SK-N-SH treated with all-trans-retinoic acid at 6 μM for 48 hours (cell line): ENCODE measurements at regions not wholly inside any gene's neighbourhood (a gene's known extent, or its start where the extent isn't known, plus 50 kb on each side); places are given as distances from the start of the nearest gene placed in this dataset.
"Not testable (repeated sequence)": the region's sequence is repeated elsewhere in the genome, so short reads cannot be mapped to it uniquely, and the experiment has no call there.

Source experiments
- ATAC-seq: fragments of 200-7000 bp; cut with Tn5 transposase; 3 replicates; pipeline ENCODE4 v1.9.1; 2020; ENCODE audit warnings: mild to moderate bottlenecking, moderate library complexity
- BACH2 ChIP-seq: fragments of 250-450 bp; sonication (Bioruptor Pico); IDR thresholded peaks from 2 replicates; pipeline ENCODE4 v1.9.0; 2021; ENCODE audit warnings: mild to moderate bottlenecking, borderline replicate concordance
- CSDC2 ChIP-seq: fragments of 250-450 bp; sonication (Bioruptor Pico); IDR thresholded peaks from 2 replicates; pipeline ENCODE4 v1.5.0; 2020; ENCODE audit warnings: mild to moderate bottlenecking, moderate library complexity
- ESRRG ChIP-seq: fragments of 250-450 bp; sonication (Bioruptor Pico); IDR thresholded peaks from 2 replicates; pipeline ENCODE4 v1.6.1; 2021; ENCODE audit warnings: mild to moderate bottlenecking
- GLIS3 ChIP-seq: fragments of 250-450 bp; sonication (Bioruptor Pico); IDR thresholded peaks from 2 replicates; pipeline ENCODE4 v1.5.0; 2020; ENCODE audit warnings: mild to moderate bottlenecking, moderate library complexity
- OSR1 ChIP-seq: fragments of 250-450 bp; sonication (Bioruptor Pico); IDR thresholded peaks from 2 replicates; pipeline ENCODE4 v1.8.0; 2022; ENCODE audit warnings: moderate library complexity, mild to moderate bottlenecking, inconsistent platforms
- PPARA ChIP-seq: fragments of 250-450 bp; sonication (Bioruptor Pico); IDR thresholded peaks from 2 replicates; pipeline ENCODE4 v1.5.0; 2020; ENCODE audit warnings: mild to moderate bottlenecking, borderline replicate concordance
- RARB ChIP-seq: fragments of 250-450 bp; sonication (Bioruptor Pico); IDR thresholded peaks from 2 replicates; pipeline ENCODE4 v1.8.0; 2021; ENCODE audit warnings: mild to moderate bottlenecking, moderate library complexity
- SNAI2 ChIP-seq: fragments of 250-450 bp; sonication (Bioruptor Pico); IDR thresholded peaks from 2 replicates; pipeline ENCODE4 v1.5.0; 2020; ENCODE audit warnings: mild to moderate bottlenecking, moderate library complexity
- TCF4 ChIP-seq: fragments of 250-450 bp; sonication (Bioruptor Pico); IDR thresholded peaks from 2 replicates; pipeline ENCODE4 v1.8.0; 2021; ENCODE audit warnings: mild to moderate bottlenecking, moderate library complexity, borderline replicate concordance
- TOX ChIP-seq: fragments of 250-450 bp; sonication (Bioruptor Pico); IDR thresholded peaks from 2 replicates; pipeline ENCODE4 v1.8.0; 2021; ENCODE audit warnings: mild to moderate bottlenecking, moderate library complexity, borderline replicate concordance
- ZFP3 ChIP-seq: fragments of 250-450 bp; sonication (Bioruptor Pico); IDR thresholded peaks from 2 replicates; pipeline ENCODE4 v1.5.0; 2020; ENCODE audit warnings: mild to moderate bottlenecking, moderate library complexity
- ZFP30 ChIP-seq: fragments of 450-650 bp; formaldehyde crosslinking; IDR thresholded peaks from 2 replicates; pipeline ENCODE4 v1.5.0; 2022; ENCODE audit warnings: mild to moderate bottlenecking, moderate library complexity
- ZNF565 ChIP-seq: fragments of 450-650 bp; formaldehyde crosslinking; conservative IDR thresholded peaks from 2 replicates; pipeline ENCODE4 v1.5.0; 2020; ENCODE audit warnings: low read depth, mild to moderate bottlenecking, moderate library complexity
- ZNF8 ChIP-seq: fragments of 450-650 bp; formaldehyde crosslinking; IDR thresholded peaks from 2 replicates; pipeline ENCODE4 v1.5.0; 2020; ENCODE audit warnings: mild to moderate bottlenecking, moderate library complexity
- TF ChIP-seq, protein P1 (sequence below): fragments of 250-450 bp; sonication (Bioruptor Pico); IDR thresholded peaks from 2 replicates; pipeline ENCODE4 v1.5.1; 2021; ENCODE audit warnings: mild to moderate bottlenecking, moderate library complexity
- TF ChIP-seq, protein P2 (sequence below): fragments of 250-450 bp; sonication (Bioruptor Pico); IDR thresholded peaks from 2 replicates; pipeline ENCODE4 v1.5.1; 2020; ENCODE audit warnings: low read depth, mild to moderate bottlenecking, moderate library complexity
- TF ChIP-seq, protein P3 (sequence below): fragments of 250-450 bp; sonication (Bioruptor Pico); IDR thresholded peaks from 2 replicates; pipeline ENCODE4 v1.8.0; 2020; ENCODE audit warnings: mild to moderate bottlenecking, moderate library complexity, borderline replicate concordance
- TF ChIP-seq, protein P4 (sequence below): fragments of 250-450 bp; sonication (Bioruptor Pico); IDR thresholded peaks from 2 replicates; pipeline ENCODE4 v1.5.0; 2020; ENCODE audit warnings: mild to moderate bottlenecking, moderate library complexity
- TF ChIP-seq, protein P5 (sequence below): fragments of 250-450 bp; sonication (Bioruptor Pico); IDR thresholded peaks from 2 replicates; pipeline ENCODE4 v1.8.0; 2021; ENCODE audit warnings: low read depth, mild to moderate bottlenecking, moderate library complexity, borderline replicate concordance

DNA sequence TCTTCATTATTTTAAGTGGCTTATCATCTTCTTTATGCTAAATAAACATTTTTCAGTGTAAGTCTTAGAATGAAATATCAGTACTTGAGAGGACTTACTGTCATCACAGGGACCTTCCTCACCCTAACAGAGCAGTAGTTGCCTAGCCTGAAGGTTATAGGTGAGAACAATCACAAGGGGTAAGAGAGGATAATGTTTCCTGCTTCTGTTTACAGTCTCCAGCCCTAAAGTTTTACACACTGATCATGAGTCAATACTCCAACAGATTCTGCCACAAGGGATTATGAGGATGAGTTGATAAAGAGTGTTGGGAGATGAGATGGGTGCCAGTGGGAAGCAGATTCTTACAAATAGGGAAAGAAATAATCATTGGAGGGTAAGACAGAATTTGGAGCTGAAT, 265.1 kb upstream of the DAB2 start:
- TF ChIP-seq TOX (no peak), ZNF565 (CRISPR knock-in tag) (no peak), PPARA (no peak), GLIS3 (CRISPR knock-in tag) (no peak), RARB (CRISPR knock-in tag) (no peak), ZFP3 (CRISPR knock-in tag) (no peak), ESRRG (CRISPR knock-in tag) (no peak), ZFP30 (CRISPR knock-in tag) (no peak), ZNF8 (no peak), BACH2 (CRISPR knock-in tag) (no peak)
- TF ChIP-seq, protein P1, sequence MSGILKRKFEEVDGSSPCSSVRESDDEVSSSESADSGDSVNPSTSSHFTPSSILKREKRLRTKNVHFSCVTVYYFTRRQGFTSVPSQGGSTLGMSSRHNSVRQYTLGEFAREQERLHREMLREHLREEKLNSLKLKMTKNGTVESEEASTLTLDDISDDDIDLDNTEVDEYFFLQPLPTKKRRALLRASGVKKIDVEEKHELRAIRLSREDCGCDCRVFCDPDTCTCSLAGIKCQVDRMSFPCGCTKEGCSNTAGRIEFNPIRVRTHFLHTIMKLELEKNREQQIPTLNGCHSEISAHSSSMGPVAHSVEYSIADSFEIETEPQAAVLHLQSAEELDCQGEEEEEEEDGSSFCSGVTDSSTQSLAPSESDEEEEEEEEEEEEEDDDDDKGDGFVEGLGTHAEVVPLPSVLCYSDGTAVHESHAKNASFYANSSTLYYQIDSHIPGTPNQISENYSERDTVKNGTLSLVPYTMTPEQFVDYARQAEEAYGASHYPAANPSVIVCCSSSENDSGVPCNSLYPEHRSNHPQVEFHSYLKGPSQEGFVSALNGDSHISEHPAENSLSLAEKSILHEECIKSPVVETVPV, result no peak
- TF ChIP-seq, protein P2, sequence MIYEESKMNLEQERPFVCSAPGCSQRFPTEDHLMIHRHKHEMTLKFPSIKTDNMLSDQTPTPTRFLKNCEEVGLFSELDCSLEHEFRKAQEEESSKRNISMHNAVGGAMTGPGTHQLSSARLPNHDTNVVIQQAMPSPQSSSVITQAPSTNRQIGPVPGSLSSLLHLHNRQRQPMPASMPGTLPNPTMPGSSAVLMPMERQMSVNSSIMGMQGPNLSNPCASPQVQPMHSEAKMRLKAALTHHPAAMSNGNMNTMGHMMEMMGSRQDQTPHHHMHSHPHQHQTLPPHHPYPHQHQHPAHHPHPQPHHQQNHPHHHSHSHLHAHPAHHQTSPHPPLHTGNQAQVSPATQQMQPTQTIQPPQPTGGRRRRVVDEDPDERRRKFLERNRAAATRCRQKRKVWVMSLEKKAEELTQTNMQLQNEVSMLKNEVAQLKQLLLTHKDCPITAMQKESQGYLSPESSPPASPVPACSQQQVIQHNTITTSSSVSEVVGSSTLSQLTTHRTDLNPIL (CRISPR knock-in tag), result no peak
- TF ChIP-seq, protein P3, sequence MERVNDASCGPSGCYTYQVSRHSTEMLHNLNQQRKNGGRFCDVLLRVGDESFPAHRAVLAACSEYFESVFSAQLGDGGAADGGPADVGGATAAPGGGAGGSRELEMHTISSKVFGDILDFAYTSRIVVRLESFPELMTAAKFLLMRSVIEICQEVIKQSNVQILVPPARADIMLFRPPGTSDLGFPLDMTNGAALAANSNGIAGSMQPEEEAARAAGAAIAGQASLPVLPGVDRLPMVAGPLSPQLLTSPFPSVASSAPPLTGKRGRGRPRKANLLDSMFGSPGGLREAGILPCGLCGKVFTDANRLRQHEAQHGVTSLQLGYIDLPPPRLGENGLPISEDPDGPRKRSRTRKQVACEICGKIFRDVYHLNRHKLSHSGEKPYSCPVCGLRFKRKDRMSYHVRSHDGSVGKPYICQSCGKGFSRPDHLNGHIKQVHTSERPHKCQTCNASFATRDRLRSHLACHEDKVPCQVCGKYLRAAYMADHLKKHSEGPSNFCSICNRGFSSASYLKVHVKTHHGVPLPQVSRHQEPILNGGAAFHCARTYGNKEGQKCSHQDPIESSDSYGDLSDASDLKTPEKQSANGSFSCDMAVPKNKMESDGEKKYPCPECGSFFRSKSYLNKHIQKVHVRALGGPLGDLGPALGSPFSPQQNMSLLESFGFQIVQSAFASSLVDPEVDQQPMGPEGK (CRISPR knock-in tag), result no peak
- TF ChIP-seq, protein P4, sequence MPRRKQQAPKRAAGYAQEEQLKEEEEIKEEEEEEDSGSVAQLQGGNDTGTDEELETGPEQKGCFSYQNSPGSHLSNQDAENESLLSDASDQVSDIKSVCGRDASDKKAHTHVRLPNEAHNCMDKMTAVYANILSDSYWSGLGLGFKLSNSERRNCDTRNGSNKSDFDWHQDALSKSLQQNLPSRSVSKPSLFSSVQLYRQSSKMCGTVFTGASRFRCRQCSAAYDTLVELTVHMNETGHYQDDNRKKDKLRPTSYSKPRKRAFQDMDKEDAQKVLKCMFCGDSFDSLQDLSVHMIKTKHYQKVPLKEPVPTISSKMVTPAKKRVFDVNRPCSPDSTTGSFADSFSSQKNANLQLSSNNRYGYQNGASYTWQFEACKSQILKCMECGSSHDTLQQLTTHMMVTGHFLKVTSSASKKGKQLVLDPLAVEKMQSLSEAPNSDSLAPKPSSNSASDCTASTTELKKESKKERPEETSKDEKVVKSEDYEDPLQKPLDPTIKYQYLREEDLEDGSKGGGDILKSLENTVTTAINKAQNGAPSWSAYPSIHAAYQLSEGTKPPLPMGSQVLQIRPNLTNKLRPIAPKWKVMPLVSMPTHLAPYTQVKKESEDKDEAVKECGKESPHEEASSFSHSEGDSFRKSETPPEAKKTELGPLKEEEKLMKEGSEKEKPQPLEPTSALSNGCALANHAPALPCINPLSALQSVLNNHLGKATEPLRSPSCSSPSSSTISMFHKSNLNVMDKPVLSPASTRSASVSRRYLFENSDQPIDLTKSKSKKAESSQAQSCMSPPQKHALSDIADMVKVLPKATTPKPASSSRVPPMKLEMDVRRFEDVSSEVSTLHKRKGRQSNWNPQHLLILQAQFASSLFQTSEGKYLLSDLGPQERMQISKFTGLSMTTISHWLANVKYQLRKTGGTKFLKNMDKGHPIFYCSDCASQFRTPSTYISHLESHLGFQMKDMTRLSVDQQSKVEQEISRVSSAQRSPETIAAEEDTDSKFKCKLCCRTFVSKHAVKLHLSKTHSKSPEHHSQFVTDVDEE, result no peak
- ATAC-seq, result no peak

DNA sequence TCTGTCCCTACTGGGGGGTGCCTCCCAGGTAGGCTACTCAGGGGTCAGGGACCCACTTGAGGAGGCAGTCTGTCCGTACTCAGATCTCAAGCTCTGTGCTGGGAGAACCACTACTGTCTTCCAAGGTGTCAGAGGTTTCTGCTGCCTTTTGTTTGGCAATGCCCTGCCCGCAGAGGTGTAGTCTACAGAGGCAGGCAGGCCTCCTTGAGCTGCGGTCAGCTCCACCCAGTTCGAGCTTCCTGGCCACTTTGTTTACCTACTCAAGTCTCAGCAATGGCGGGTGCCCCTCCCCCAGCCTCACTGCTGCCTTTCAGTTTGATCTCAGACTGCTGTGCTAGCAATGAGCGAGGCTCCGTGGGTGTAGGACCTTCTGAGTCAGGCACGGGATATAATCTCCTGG, 263.1 kb upstream of the DAB2 start:
- ATAC-seq, result not testable (repeated sequence)

DNA sequence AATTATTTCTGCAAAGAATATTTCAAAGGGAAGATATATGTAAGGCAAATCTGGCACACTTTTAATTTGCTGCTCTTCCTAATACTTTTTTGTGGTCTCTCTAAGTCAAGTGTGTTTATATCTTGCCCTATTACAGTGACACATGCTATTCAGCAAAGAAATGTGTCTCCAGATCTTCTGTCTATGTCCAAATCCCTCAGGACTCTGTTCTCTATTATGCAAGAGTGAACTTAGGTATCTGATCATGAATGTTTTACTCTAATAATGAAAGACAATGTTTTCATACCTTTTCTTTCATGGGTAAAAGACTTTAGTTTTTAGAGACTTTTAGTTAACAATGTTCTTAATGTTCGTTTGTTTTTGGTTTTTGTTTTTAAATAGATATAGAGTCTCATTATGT, 255.4 kb upstream of the DAB2 start:
- no peak for ATAC-seq
- TF ChIP-seq ESRRG (CRISPR knock-in tag) (no peak), ZNF565 (CRISPR knock-in tag) (no peak), RARB (CRISPR knock-in tag) (no peak), TCF4 (CRISPR knock-in tag) (no peak), SNAI2 (CRISPR knock-in tag) (no peak), ZFP3 (CRISPR knock-in tag) (no peak), OSR1 (CRISPR knock-in tag) (no peak), CSDC2 (no peak), GLIS3 (CRISPR knock-in tag) (no peak), ZNF8 (no peak)
- TF ChIP-seq, protein P1, result no peak
- TF ChIP-seq, protein P5, sequence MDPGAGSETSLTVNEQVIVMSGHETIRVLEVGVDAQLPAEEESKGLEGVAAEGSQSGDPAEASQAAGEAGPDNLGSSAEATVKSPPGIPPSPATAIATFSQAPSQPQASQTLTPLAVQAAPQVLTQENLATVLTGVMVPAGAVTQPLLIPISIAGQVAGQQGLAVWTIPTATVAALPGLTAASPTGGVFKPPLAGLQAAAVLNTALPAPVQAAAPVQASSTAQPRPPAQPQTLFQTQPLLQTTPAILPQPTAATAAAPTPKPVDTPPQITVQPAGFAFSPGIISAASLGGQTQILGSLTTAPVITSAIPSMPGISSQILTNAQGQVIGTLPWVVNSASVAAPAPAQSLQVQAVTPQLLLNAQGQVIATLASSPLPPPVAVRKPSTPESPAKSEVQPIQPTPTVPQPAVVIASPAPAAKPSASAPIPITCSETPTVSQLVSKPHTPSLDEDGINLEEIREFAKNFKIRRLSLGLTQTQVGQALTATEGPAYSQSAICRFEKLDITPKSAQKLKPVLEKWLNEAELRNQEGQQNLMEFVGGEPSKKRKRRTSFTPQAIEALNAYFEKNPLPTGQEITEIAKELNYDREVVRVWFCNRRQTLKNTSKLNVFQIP (CRISPR knock-in tag), result no peak
